ENCODE measurements at regions not wholly inside any gene's neighbourhood (a gene's known extent, or its start where the extent isn't known, plus 50 kb on each side); places are given as distances from the start of the nearest gene placed in this dataset.

- Histone ChIP-seq H3K27ac (ENCODE audit: low read depth in 1 of 2, low read length in 2 of 2) (no peak overlapping the region), H3K36me3 (ENCODE audit: insufficient read depth, low read length) (no peaks in the 10 kb centered on the region), H3K4me1 (ENCODE audit: insufficient read depth, low read length) (no peaks in the 10 kb centered on the region), H3K4me3 (ENCODE audit: low read length) (no peak overlapping the region), H3K9me3 (ENCODE audit: control insufficient read depth in 1 of 2, insufficient read depth in 1 of 2, low read length in 2 of 2) (no peaks in the 10 kb centered on the region), H3K27me3 (ENCODE audit: control insufficient read depth in 1 of 2, insufficient read depth in 2 of 2, low read length in 2 of 2) (no peaks in the 10 kb centered on the region)
- Mint-ChIP-seq H3K4me1 (ENCODE audit: low read depth) (no peaks in the 10 kb centered on the region), H3K27ac (no peak overlapping the region), H3K36me3 (ENCODE audit: low read depth) (no peaks in the 10 kb centered on the region), H3K9me3 (no peaks in the 10 kb centered on the region), H3K4me3 (no peak overlapping the region), H3K27me3 (no peaks in the 10 kb centered on the region)
- TF ChIP-seq CTCF (IDR thresholded peaks at IDR 0.05), result no peak
- ATAC-seq (ENCODE audit: poor library complexity) (no peak), DNase-seq (no peak)
- intact Hi-C loops (cut with DNase I, micrococcal nuclease), result no loop called here
- POLR2A ChIA-PET, result no interaction called here
- CTCF ChIA-PET, result no interaction called here
These were observed 131.8 kb upstream of the MAD2L1 start for GRCh38 chr4:120198411-120198810.

GRCh38 chr4:120177603-120178002, 111.0 kb upstream of the MAD2L1 start:
- H3K9me3 Mint-ChIP-seq, result peaks cover 4% of the 10 kb centered on the region

GRCh38 chr4:120175272-120175671, 108.6 kb upstream of the MAD2L1 start:
- ChIA-PET POLR2A (no interaction called here), CTCF (no interaction called here)
- no peak overlapping the region for H3K27ac Mint-ChIP-seq
- DNase-seq, result no peak
- Histone ChIP-seq H3K4me1 (ENCODE audit: insufficient read depth, low read length) (no peaks in the 10 kb centered on the region), H3K4me3 (ENCODE audit: low read length) (no peak overlapping the region), H3K36me3 (ENCODE audit: insufficient read depth, low read length) (no peaks in the 10 kb centered on the region), H3K27ac (ENCODE audit: low read depth in 1 of 2, low read length in 2 of 2) (no peak overlapping the region), H3K9me3 (ENCODE audit: control insufficient read depth in 1 of 2, insufficient read depth in 1 of 2, low read length in 2 of 2) (peaks cover 0 to 5% of the 10 kb centered on the region in 2 experiments), H3K27me3 (ENCODE audit: control insufficient read depth in 1 of 2, insufficient read depth in 2 of 2, low read length in 2 of 2) (peaks cover 0 to 11% of the 10 kb centered on the region in 2 experiments)
- ATAC-seq (ENCODE audit: poor library complexity), result no peak
- no peak overlapping the region for H3K4me3 Mint-ChIP-seq
- no peak for TF ChIP-seq CTCF (IDR thresholded peaks at IDR 0.05)
- no peaks in the 10 kb centered on the region for H3K36me3 Mint-ChIP-seq (ENCODE audit: low read depth)
- no peaks in the 10 kb centered on the region for H3K9me3 Mint-ChIP-seq
- peaks cover 40% of the 10 kb centered on the region for H3K27me3 Mint-ChIP-seq
- H3K4me1 Mint-ChIP-seq (ENCODE audit: low read depth), result no peaks in the 10 kb centered on the region
- intact Hi-C loops (cut with DNase I, micrococcal nuclease), result no loop called here

More at GRCh38 chr4:120177603-120178002, 111.0 kb upstream of the MAD2L1 start:
- no peak for TF ChIP-seq CTCF (IDR thresholded peaks at IDR 0.05)
- intact Hi-C loops (cut with DNase I, micrococcal nuclease), result no loop called here
- CTCF ChIA-PET, result no interaction called here
- no peak overlapping the region for H3K4me3 Mint-ChIP-seq
- Histone ChIP-seq H3K27me3 (ENCODE audit: control insufficient read depth in 1 of 2, insufficient read depth in 2 of 2, low read length in 2 of 2) (peaks cover 0 to 11% of the 10 kb centered on the region in 2 experiments), H3K36me3 (ENCODE audit: insufficient read depth, low read length) (no peaks in the 10 kb centered on the region), H3K4me1 (ENCODE audit: insufficient read depth, low read length) (no peaks in the 10 kb centered on the region), H3K27ac (ENCODE audit: low read depth in 1 of 2, low read length in 2 of 2) (no peak overlapping the region), H3K9me3 (ENCODE audit: control insufficient read depth in 1 of 2, insufficient read depth in 1 of 2, low read length in 2 of 2) (peaks cover 0 to 5% of the 10 kb centered on the region in 2 experiments), H3K4me3 (ENCODE audit: low read length) (no peak overlapping the region)
- no peak for ATAC-seq (ENCODE audit: poor library complexity)
- H3K4me1 Mint-ChIP-seq (ENCODE audit: low read depth), result no peaks in the 10 kb centered on the region
- POLR2A ChIA-PET, result no interaction called here
- no peaks in the 10 kb centered on the region for H3K36me3 Mint-ChIP-seq (ENCODE audit: low read depth)
- H3K27me3 Mint-ChIP-seq, result peaks cover 40% of the 10 kb centered on the region
- no peak overlapping the region for H3K27ac Mint-ChIP-seq
- DNase-seq, result no peak
